ENCODE measurements at regions not wholly inside any gene's neighbourhood (a gene's known extent, or its start where the extent isn't known, plus 50 kb on each side); places are given as distances from the start of the nearest gene placed in this dataset.

- Mint-ChIP-seq H3K27ac (no peak overlapping the region), H3K4me3 (no peak overlapping the region), H3K9me3 (peaks cover 12% of the 10 kb centered on the region), H3K4me1 (ENCODE audit: low read depth) (no peaks in the 10 kb centered on the region), H3K27me3 (ENCODE audit: low read depth) (no peaks in the 10 kb centered on the region), H3K36me3 (ENCODE audit: low read depth) (no peaks in the 10 kb centered on the region)
Observed at GRCh38 chr9:134252084-134252830, 74.0 kb upstream of the RXRA start.

DNA sequence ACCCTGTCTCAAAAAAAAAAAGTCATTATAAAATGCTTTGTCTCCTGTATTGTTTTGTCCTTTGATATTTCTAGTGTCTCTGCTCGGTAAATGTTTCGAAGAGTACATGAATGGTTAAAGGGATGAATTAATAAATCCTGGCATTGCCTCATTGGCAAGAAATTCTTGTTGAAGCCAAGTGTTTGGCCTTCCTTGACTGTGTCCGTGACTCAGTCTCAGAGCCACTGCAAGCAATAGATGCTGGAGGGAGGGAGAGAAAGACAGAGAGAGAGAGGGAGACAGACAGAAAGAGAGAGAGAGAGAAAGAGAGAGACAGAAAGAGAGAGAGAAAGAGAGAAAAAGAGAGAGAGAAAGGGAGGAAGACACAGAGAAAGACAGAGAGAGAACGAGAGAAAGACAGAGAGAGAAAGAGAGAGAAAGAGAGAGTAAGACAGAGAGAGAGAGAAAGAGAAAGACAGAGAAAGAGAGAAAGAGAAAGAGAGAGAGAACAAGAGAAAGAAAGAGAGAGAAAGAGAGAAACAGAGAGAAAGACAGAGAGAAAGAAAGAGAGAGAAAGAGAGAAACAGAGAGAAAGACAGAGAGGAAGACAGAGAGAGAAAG is 72.5 kb upstream of the RXRA start:
- Mint-ChIP-seq H3K27me3 (ENCODE audit: low read depth) (no peaks in the 10 kb centered on the region), H3K36me3 (ENCODE audit: low read depth) (no peaks in the 10 kb centered on the region), H3K27ac (no peak overlapping the region), H3K4me1 (ENCODE audit: low read depth) (no peaks in the 10 kb centered on the region), H3K9me3 (no peaks in the 10 kb centered on the region), H3K4me3 (no peak overlapping the region)

- no peak overlapping the region for H3K27ac Mint-ChIP-seq
- H3K36me3 Mint-ChIP-seq (ENCODE audit: low read depth): no peaks in the 10 kb centered on the region
- no peaks in the 10 kb centered on the region for H3K27me3 Mint-ChIP-seq (ENCODE audit: low read depth)
- no peaks in the 10 kb centered on the region for H3K9me3 Mint-ChIP-seq
- no peaks in the 10 kb centered on the region for H3K4me1 Mint-ChIP-seq (ENCODE audit: low read depth)
- H3K4me3 Mint-ChIP-seq: no peak overlapping the region
Observed at GRCh38 chr9:134258332-134258731, 67.9 kb upstream of the RXRA start.

- no peaks in the 10 kb centered on the region for H3K9me3 Mint-ChIP-seq
- H3K27me3 Mint-ChIP-seq (ENCODE audit: low read depth): no peaks in the 10 kb centered on the region
- H3K27ac Mint-ChIP-seq: no peak overlapping the region
- no peaks in the 10 kb centered on the region for H3K36me3 Mint-ChIP-seq (ENCODE audit: low read depth)
- no peak overlapping the region for H3K4me3 Mint-ChIP-seq
- H3K4me1 Mint-ChIP-seq (ENCODE audit: low read depth): no peaks in the 10 kb centered on the region
Observed at GRCh38 chr9:134258828-134259546, 67.3 kb upstream of the RXRA start.

DNA sequence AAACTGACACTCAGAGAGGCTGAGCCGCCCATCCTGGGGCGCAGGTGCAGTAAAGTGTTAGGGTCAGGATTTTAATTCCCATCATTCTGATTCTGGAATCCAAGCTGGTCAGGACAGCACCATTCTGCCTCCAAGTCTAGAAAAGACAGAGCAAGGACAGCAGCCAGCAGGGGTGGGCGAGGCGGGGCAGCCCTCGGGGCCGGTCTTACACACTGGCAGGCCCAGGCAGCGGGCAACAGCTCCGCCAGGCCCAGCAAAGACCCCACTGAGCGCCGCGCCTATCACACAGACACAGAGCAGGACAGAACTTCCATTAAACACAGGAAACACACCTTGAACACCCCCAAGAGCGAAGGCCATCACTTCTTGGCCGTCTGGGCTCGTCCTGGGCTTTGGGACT is 66.5 kb upstream of the RXRA start:
- Mint-ChIP-seq H3K27ac (no peak overlapping the region), H3K36me3 (ENCODE audit: low read depth) (no peaks in the 10 kb centered on the region), H3K9me3 (no peaks in the 10 kb centered on the region), H3K4me3 (no peak overlapping the region), H3K4me1 (ENCODE audit: low read depth) (no peaks in the 10 kb centered on the region), H3K27me3 (ENCODE audit: low read depth) (no peaks in the 10 kb centered on the region)

DNA sequence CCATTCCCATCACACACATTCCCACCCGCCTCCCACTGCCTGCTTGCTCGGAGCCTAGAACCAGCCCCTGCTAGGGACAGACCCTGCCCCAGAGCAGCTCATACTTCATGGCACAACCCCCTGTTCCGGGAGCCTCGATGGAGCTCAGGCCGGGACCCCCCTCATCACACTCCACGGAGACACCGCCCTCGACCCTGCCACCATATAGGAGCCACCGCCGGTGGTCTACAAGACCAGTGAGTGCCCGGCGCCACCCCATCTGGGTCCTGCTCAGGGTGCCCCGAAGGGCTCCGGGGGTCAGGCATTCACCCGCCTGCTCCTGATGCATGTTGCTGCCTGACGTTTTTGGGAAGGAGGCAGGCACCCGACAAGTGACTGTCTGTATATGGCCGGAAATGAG is 65.5 kb upstream of the RXRA start:
- H3K27me3 Mint-ChIP-seq (ENCODE audit: low read depth): no peaks in the 10 kb centered on the region
- no peaks in the 10 kb centered on the region for H3K9me3 Mint-ChIP-seq
- no peak overlapping the region for H3K27ac Mint-ChIP-seq

DNA sequence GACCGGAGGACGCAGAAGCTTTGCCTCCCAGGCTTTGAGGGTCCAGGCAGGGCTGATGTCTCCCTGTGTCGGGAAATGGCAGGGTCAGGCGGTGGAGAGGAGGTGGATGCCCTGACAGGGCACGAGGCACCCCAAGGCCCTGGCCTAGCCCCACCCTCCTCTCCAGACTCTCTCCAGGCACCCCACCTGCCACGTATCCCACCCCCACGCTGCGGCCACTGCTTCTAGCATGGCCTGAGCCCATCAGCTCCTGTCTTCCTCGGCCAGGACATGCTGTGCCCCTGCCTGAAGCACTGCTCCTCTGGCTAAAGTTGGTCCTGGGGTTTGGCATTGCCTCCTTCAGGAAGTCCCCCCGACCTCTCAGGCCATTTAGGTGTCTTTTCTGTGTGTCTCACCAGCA is 64.2 kb upstream of the RXRA start:
- Mint-ChIP-seq H3K36me3 (ENCODE audit: low read depth) (no peaks in the 10 kb centered on the region), H3K27me3 (ENCODE audit: low read depth) (peaks cover 6% of the 10 kb centered on the region), H3K27ac (no peak overlapping the region)

More for the DNA sequence above, 65.5 kb upstream of the RXRA start:
- Mint-ChIP-seq H3K4me3 (no peak overlapping the region), H3K36me3 (ENCODE audit: low read depth) (no peaks in the 10 kb centered on the region), H3K4me1 (ENCODE audit: low read depth) (no peaks in the 10 kb centered on the region)

GRCh38 chr9:134263596-134263995 is 62.7 kb upstream of the RXRA start:
- H3K4me1 Mint-ChIP-seq (ENCODE audit: low read depth): no peaks in the 10 kb centered on the region
- H3K4me3 Mint-ChIP-seq: no peak overlapping the region
- no peaks in the 10 kb centered on the region for H3K9me3 Mint-ChIP-seq
- no peak overlapping the region for H3K27ac Mint-ChIP-seq
- H3K27me3 Mint-ChIP-seq (ENCODE audit: low read depth): peaks cover 6% of the 10 kb centered on the region
- H3K36me3 Mint-ChIP-seq (ENCODE audit: low read depth): no peaks in the 10 kb centered on the region

More for the DNA sequence above, 64.2 kb upstream of the RXRA start:
- Mint-ChIP-seq H3K9me3 (no peaks in the 10 kb centered on the region), H3K4me3 (no peak overlapping the region), H3K4me1 (ENCODE audit: low read depth) (no peaks in the 10 kb centered on the region)

DNA sequence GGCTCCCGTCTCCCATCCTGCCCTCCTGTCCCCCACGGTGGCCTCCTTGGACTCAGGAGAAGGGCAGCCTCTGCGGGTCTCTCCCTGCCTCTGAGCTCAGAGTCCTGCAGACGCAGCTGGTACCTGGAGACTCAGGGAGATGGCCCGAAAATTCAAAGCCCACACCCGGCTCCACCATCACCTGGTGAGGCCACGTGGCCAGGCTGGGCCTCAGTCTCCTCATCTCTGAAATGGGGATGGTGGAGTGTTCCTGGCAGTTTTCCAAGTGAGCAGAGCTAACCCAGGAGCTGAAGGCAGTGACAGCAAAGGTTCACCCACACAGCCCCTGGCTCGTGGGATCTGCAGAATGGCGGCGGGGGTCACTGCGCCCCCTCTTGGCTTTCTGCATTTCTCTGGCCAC is 62.1 kb upstream of the RXRA start:
- no peaks in the 10 kb centered on the region for H3K36me3 Mint-ChIP-seq (ENCODE audit: low read depth)
- H3K9me3 Mint-ChIP-seq: no peaks in the 10 kb centered on the region
- H3K4me3 Mint-ChIP-seq: no peak overlapping the region
- no peaks in the 10 kb centered on the region for H3K4me1 Mint-ChIP-seq (ENCODE audit: low read depth)
- H3K27me3 Mint-ChIP-seq (ENCODE audit: low read depth): peaks cover 6% of the 10 kb centered on the region
- H3K27ac Mint-ChIP-seq: no peak overlapping the region

GRCh38 chr9:134265078-134265477 is 61.2 kb upstream of the RXRA start:
- Mint-ChIP-seq H3K27me3 (ENCODE audit: low read depth) (peaks cover 6% of the 10 kb centered on the region), H3K9me3 (no peaks in the 10 kb centered on the region), H3K4me1 (ENCODE audit: low read depth) (no peaks in the 10 kb centered on the region), H3K36me3 (ENCODE audit: low read depth) (no peaks in the 10 kb centered on the region), H3K4me3 (no peak overlapping the region), H3K27ac (no peak overlapping the region)

DNA sequence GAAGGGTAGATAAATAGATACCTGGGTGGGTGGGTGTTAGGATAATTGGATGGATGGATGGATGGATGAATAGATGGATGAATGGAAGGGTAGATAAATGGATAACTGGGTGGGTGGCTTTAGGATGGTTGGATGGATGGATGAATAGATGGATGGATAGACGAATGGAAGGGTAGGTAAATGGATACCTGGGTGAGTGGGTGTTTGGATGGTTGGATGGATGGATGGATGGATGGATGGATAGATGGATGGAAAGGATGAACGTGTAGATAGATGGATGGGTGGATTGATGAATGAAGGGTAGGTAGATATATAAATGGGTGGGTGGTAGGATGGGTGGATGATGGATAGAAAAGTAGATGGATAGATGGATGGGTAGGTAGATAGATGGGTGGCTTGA is 59.8 kb upstream of the RXRA start:
- Mint-ChIP-seq H3K36me3 (ENCODE audit: low read depth) (no peaks in the 10 kb centered on the region), H3K27me3 (ENCODE audit: low read depth) (peaks cover 6% of the 10 kb centered on the region), H3K27ac (no peak overlapping the region), H3K9me3 (no peaks in the 10 kb centered on the region), H3K4me1 (ENCODE audit: low read depth) (no peaks in the 10 kb centered on the region), H3K4me3 (no peak overlapping the region)

GRCh38 chr9:134267305-134267880 is 58.9 kb upstream of the RXRA start:
- Mint-ChIP-seq H3K27ac (no peak overlapping the region), H3K4me3 (no peak overlapping the region), H3K9me3 (no peaks in the 10 kb centered on the region), H3K4me1 (ENCODE audit: low read depth) (no peaks in the 10 kb centered on the region), H3K27me3 (ENCODE audit: low read depth) (peaks cover 6% of the 10 kb centered on the region), H3K36me3 (ENCODE audit: low read depth) (no peaks in the 10 kb centered on the region)

DNA sequence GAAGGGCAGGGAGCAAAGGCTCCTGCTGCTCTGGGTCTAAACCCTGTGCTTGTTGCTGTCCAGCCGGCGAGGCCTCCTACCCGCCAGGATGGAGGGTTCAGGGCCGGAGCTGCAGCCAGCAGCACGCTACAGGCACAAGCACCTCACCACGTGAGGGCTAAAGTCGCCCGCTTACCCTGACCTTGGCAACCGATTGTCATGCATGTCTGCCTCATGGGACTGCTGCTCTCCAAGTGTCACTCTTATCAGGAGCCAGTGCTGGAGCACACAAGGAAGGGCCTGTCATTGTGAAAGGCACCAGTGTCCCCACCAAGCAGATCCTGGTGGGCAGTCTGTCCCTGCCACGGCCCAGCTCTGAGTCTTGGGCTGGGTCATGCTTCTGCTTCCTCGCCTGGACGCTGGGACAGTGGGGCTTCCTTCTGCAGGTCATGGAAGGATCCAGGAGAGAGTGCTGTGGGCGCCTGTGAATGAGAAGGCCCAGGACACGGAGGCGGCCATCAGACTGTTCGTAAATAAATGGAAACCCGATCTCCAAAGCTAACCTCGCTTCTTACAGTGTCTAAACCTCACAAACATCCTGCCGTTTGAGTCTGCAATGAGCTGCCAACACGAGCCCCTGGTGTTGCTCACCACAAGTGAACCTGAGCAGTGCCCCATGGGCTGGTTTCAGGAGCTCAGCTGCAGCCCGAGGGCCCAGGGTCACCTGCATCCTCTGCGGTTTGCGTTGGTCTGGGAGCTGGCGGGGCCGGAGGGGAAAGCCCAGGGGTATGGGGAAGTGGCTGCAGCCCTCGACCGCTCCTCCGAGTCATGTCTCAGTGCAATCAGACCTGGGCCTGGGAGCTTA is 58.2 kb upstream of the RXRA start:
- Mint-ChIP-seq H3K4me1 (ENCODE audit: low read depth) (no peaks in the 10 kb centered on the region), H3K36me3 (ENCODE audit: low read depth) (no peaks in the 10 kb centered on the region)

DNA sequence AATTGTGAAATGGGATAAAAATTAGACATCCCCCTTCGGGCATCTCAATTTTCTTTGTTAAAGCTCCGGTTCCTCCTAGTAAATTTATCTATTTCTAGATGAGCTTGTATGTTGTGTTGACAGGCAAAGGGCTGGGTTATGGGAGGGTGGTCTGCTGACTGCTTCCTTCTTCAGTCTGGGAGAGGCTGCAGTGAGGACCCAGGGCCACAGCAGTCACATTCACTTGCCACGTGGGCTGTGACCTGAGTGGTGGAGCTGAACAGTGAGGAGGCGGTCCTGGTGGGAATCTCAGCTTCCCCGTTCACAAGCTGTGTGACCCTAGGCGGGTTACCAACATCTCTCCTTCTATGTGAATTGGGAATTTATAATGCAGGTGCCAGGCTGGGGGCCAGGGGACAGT is 57.5 kb upstream of the RXRA start:
- no peaks in the 10 kb centered on the region for H3K36me3 Mint-ChIP-seq (ENCODE audit: low read depth)
- peaks cover 6% of the 10 kb centered on the region for H3K27me3 Mint-ChIP-seq (ENCODE audit: low read depth)
- H3K4me1 Mint-ChIP-seq (ENCODE audit: low read depth): no peaks in the 10 kb centered on the region
- H3K9me3 Mint-ChIP-seq: no peaks in the 10 kb centered on the region
- H3K27ac Mint-ChIP-seq: no peak overlapping the region
- H3K4me3 Mint-ChIP-seq: no peak overlapping the region

More for the DNA sequence above, 58.2 kb upstream of the RXRA start:
- Mint-ChIP-seq H3K4me3 (no peak overlapping the region), H3K27ac (no peak overlapping the region), H3K27me3 (ENCODE audit: low read depth) (peaks cover 6% of the 10 kb centered on the region), H3K9me3 (no peaks in the 10 kb centered on the region)
